ENCODE measurements at regions not wholly inside any gene's neighbourhood (a gene's known extent, or its start where the extent isn't known, plus 50 kb on each side); places are given as distances from the start of the nearest gene placed in this dataset.

GRCh38 chrX:14235004-14235403, 205.3 kb upstream of the GEMIN8 start:
- TF ChIP-seq, protein P1, sequence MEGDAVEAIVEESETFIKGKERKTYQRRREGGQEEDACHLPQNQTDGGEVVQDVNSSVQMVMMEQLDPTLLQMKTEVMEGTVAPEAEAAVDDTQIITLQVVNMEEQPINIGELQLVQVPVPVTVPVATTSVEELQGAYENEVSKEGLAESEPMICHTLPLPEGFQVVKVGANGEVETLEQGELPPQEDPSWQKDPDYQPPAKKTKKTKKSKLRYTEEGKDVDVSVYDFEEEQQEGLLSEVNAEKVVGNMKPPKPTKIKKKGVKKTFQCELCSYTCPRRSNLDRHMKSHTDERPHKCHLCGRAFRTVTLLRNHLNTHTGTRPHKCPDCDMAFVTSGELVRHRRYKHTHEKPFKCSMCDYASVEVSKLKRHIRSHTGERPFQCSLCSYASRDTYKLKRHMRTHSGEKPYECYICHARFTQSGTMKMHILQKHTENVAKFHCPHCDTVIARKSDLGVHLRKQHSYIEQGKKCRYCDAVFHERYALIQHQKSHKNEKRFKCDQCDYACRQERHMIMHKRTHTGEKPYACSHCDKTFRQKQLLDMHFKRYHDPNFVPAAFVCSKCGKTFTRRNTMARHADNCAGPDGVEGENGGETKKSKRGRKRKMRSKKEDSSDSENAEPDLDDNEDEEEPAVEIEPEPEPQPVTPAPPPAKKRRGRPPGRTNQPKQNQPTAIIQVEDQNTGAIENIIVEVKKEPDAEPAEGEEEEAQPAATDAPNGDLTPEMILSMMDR (conservative IDR thresholded peaks at IDR 0.05; ENCODE audit: low read depth, low read length) = no peak
- TF ChIP-seq EZH2 (IDR thresholded peaks at IDR 0.05; ENCODE audit: borderline replicate concordance, low read depth, low read length, poor library complexity, severe bottlenecking) = no peak

Measured in A673 (cell line).